A673 (cell line): ENCODE measurements at regions not wholly inside any gene's neighbourhood (a gene's known extent, or its start where the extent isn't known, plus 50 kb on each side); places are given as distances from the start of the nearest gene placed in this dataset.

Source experiments
- BruUV-seq: library from RNA; stranded (reverse); fragments of 400-500 nt; replicated peaks from 2 replicates; lab custom pipeline; 2021; lab: Mats Ljungman, UMichigan
- CTCF ChIA-PET: fragments of 300-600 bp; sonication (Branson Sonifier 250); formaldehyde crosslinking; loops from one replicate; lab custom pipeline; 2022; ENCODE audit warnings: antibody characterized with exemption; lab: Charles Lee
- POLR2A ChIA-PET: fragments of 300-600 bp; sonication (Branson Sonifier 250); formaldehyde crosslinking; loops from one replicate; lab custom pipeline; 2022; ENCODE audit warnings: antibody characterized with exemption; ENCODE audit not compliant: low non-redundant PET; lab: Charles Lee
- DNase-seq: peaks from one replicate; pipeline ENCODE4 v3.0.0-alpha.2; 2015; ENCODE audit warnings: low spot score
- H3K27ac ChIP-seq: fragments of 200-600 bp; sonication (generic); 2 replicates; pipeline ENCODE4 v1.5.1; 2016; ENCODE audit warnings: mixed run types, low read depth, mild to moderate bottlenecking, mixed read lengths, antibody characterized with exemption, low read length; ENCODE audit not compliant: poor library complexity, severe bottlenecking
- H3K27me3 ChIP-seq: fragments of 200-600 bp; sonication (generic); replicated peaks from 2 replicates; pipeline ENCODE4 v1.6.1; 2017; ENCODE audit warnings: mixed run types, low read depth, mild to moderate bottlenecking, mixed read lengths, antibody characterized with exemption, low read length; ENCODE audit not compliant: insufficient read depth, poor library complexity
- H3K36me3 ChIP-seq: fragments of 200-600 bp; sonication (generic); 2 replicates; pipeline ENCODE4 v1.6.1; 2016; ENCODE audit warnings: mixed run types, mild to moderate bottlenecking, mixed read lengths, antibody characterized with exemption, low read length; ENCODE audit not compliant: insufficient read depth, poor library complexity, severe bottlenecking
- H3K4me1 ChIP-seq: fragments of 200-600 bp; sonication (generic); 2 replicates; pipeline ENCODE4 v1.6.1; 2017; ENCODE audit warnings: mixed run types, mild to moderate bottlenecking, mixed read lengths, antibody characterized with exemption, low read length; ENCODE audit not compliant: insufficient read depth, poor library complexity, severe bottlenecking
- H3K4me3 ChIP-seq: fragments of 200-600 bp; sonication (generic); 2 replicates; pipeline ENCODE4 v1.5.1; 2016; ENCODE audit warnings: low read depth, mixed run types, mild to moderate bottlenecking, mixed read lengths, low read length; ENCODE audit not compliant: poor library complexity, severe bottlenecking
- H3K9me3 ChIP-seq: fragments of 200-600 bp; sonication (generic); 2 replicates; pipeline ENCODE4 v1.6.1; 2016; ENCODE audit warnings: mixed run types, low read depth, mild to moderate bottlenecking, mixed read lengths, antibody characterized with exemption, low read length; ENCODE audit not compliant: poor library complexity, severe bottlenecking
- CTCF ChIP-seq: fragments of 300-800, 200-600 bp; sonication (generic); conservative IDR thresholded peaks from 2 replicates; pipeline ENCODE4 v1.5.1; 2017; ENCODE audit warnings: low read depth, mild to moderate bottlenecking, antibody characterized with exemption, low read length, moderate library complexity, mixed read lengths
- EZH2 ChIP-seq: fragments of 200-600 bp; sonication (generic); IDR thresholded peaks from 2 replicates; pipeline ENCODE4 v1.6.1; 2017; ENCODE audit warnings: borderline replicate concordance, low read depth, mild to moderate bottlenecking, mixed read lengths, antibody characterized with exemption, low read length; ENCODE audit not compliant: poor library complexity, severe bottlenecking
- intact Hi-C: fragments of 100-400 bp; cut with micrococcal nuclease; formaldehyde crosslinking; loops from one replicate; pipeline ENCODE4 v1.10.0; 2022; ENCODE audit not compliant: unreplicated experiment

DNA sequence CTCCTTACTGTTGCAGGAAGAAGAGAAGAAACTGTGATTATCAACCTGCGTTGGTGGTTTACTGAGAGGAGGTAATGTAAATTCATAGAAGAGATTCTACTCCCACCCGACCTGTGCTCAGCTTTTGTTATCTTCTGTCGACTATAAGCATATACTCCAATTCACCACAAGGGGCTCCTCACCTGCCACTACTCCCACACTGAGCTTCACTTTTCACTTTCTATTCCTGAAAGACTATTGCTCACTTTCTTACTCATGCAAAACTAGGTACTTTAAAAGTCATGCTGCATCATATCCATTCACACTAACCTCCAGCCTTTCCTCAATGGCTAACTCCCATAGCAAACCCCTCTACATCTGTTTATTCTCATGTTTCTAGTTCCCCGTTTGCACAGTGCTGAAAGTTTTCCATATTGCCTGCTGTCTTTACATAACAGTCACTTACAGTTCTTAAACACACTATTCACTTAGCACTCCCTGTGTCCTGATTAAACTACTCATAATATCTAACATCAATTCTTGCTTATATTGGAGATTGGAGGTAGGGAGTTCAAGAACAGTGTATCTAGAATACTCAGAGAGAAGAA is 1062.6 kb downstream of the NR2F1-AS1 start:
- POLR2A ChIA-PET, result no interaction called here
- BruUV-seq, result no TSS peak

GRCh38 chr5:92514896-92515295 is 1066.1 kb downstream of the NR2F1-AS1 start:
- intact Hi-C loops, result no loop called here
- CTCF ChIA-PET, result no interaction called here
- Histone ChIP-seq H3K4me3 (no peak overlapping the region), H3K4me1 (no peaks in the 10 kb centered on the region), H3K9me3 (peaks cover 7% of the 10 kb centered on the region), H3K36me3 (no peaks in the 10 kb centered on the region), H3K27me3 (no peaks in the 10 kb centered on the region), H3K27ac (no peak overlapping the region)
- no peak for TF ChIP-seq EZH2
- TF ChIP-seq CTCF, result no peak
- POLR2A ChIA-PET, result no interaction called here
- BruUV-seq, result no TSS peak
- no peak for DNase-seq

More for the DNA sequence above, 1062.6 kb downstream of the NR2F1-AS1 start:
- peak; percentile 31 for DNase-seq
- TF ChIP-seq EZH2 (no peak), CTCF (peak; percentile 69)
- Histone ChIP-seq H3K36me3 (no peaks in the 10 kb centered on the region), H3K4me3 (no peak overlapping the region), H3K9me3 (peaks cover under 1% of the 10 kb centered on the region), H3K27me3 (no peaks in the 10 kb centered on the region), H3K27ac (no peak overlapping the region), H3K4me1 (no peaks in the 10 kb centered on the region)
- intact Hi-C loops, result no loop called here
- CTCF ChIA-PET, result no interaction called here

- no peak for DNase-seq
- CTCF ChIA-PET, result no interaction called here
- no peaks in the 10 kb centered on the region for H3K36me3 ChIP-seq
- no peak overlapping the region for H3K4me3 ChIP-seq
- H3K27me3 ChIP-seq, result no peaks in the 10 kb centered on the region
- no peaks in the 10 kb centered on the region for H3K4me1 ChIP-seq
- intact Hi-C loops, result no loop called here
- no peak overlapping the region for H3K27ac ChIP-seq
- peaks cover 7% of the 10 kb centered on the region for H3K9me3 ChIP-seq
- POLR2A ChIA-PET, result no interaction called here
- TF ChIP-seq CTCF (no peak), EZH2 (no peak)
- no TSS peak for BruUV-seq
Observed at GRCh38 chr5:92513067-92513466, 1068.0 kb downstream of the NR2F1-AS1 start.
